ENCODE measurements at regions not wholly inside any gene's neighbourhood (a gene's known extent, or its start where the extent isn't known, plus 50 kb on each side); places are given as distances from the start of the nearest gene placed in this dataset.

- no peak overlapping the region for H3K4me3 ChIP-seq (ENCODE audit: low read depth, low read length)
- no peak for TF ChIP-seq CTCF (IDR thresholded peaks at IDR 0.05; ENCODE audit: low read depth, low read length)
- no peak for DNase-seq (ENCODE audit: low read depth, low spot score)
- in situ Hi-C loops (cut with HindIII; ENCODE audit: low sequenced_read_pairs), result no loop called here
Measured at GRCh38 chr1:82969340-82969739, 1029.6 kb downstream of the TTLL7 start.

GRCh38 chr1:82962658-82963057, 1036.3 kb downstream of the TTLL7 start:
- in situ Hi-C loops (cut with HindIII; ENCODE audit: low sequenced_read_pairs), result no loop called here
- DNase-seq (ENCODE audit: low read depth, low spot score), result no peak
- H3K4me3 ChIP-seq (ENCODE audit: low read depth, low read length), result no peak overlapping the region
- TF ChIP-seq CTCF (IDR thresholded peaks at IDR 0.05; ENCODE audit: low read depth, low read length), result no peak

GRCh38 chr1:82950606-82951200, 1048.2 kb downstream of the TTLL7 start:
- no peak overlapping the region for H3K4me3 ChIP-seq (ENCODE audit: low read depth, low read length)
- in situ Hi-C loops (cut with HindIII; ENCODE audit: low sequenced_read_pairs), result no loop called here
- no peak for DNase-seq (ENCODE audit: low read depth, low spot score)
- TF ChIP-seq CTCF (IDR thresholded peaks at IDR 0.05; ENCODE audit: low read depth, low read length), result no peak

- no peak for DNase-seq (ENCODE audit: low read depth, low spot score)
- in situ Hi-C loops (cut with HindIII; ENCODE audit: low sequenced_read_pairs), result no loop called here
- no peak for TF ChIP-seq CTCF (IDR thresholded peaks at IDR 0.05; ENCODE audit: low read depth, low read length)
- no peak overlapping the region for H3K4me3 ChIP-seq (ENCODE audit: low read depth, low read length)
Measured at GRCh38 chr1:82948386-82948785, 1050.5 kb downstream of the TTLL7 start.

GRCh38 chr1:82947278-82947677, 1051.7 kb downstream of the TTLL7 start:
- no peak for TF ChIP-seq CTCF (IDR thresholded peaks at IDR 0.05; ENCODE audit: low read depth, low read length)
- no peak overlapping the region for H3K4me3 ChIP-seq (ENCODE audit: low read depth, low read length)
- in situ Hi-C loops (cut with HindIII; ENCODE audit: low sequenced_read_pairs), result no loop called here
- no peak for DNase-seq (ENCODE audit: low read depth, low spot score)

GRCh38 chr1:82946096-82946605, 1052.8 kb downstream of the TTLL7 start:
- in situ Hi-C loops (cut with HindIII; ENCODE audit: low sequenced_read_pairs), result no loop called here
- TF ChIP-seq CTCF (IDR thresholded peaks at IDR 0.05; ENCODE audit: low read depth, low read length), result no peak
- no peak overlapping the region for H3K4me3 ChIP-seq (ENCODE audit: low read depth, low read length)
- DNase-seq (ENCODE audit: low read depth, low spot score), result no peak

Data from astrocyte of the spinal cord (primary cell).